ENCODE measurements at regions not wholly inside any gene's neighbourhood (a gene's known extent, or its start where the extent isn't known, plus 50 kb on each side); places are given as distances from the start of the nearest gene placed in this dataset.

- DNase-seq = no peak
Measured at GRCh38 chr7:131090886-131091692, 236.6 kb upstream of the MKLN1 start.

GRCh38 chr7:131094685-131095084 lies 233.0 kb upstream of the MKLN1 start:
- DNase-seq = no peak

- DNase-seq = no peak
Measured at GRCh38 chr7:131095346-131095745, 232.3 kb upstream of the MKLN1 start.

- DNase-seq = no peak
Measured at GRCh38 chr7:131096267-131096927, 231.3 kb upstream of the MKLN1 start.

- no peak for DNase-seq
Measured at GRCh38 chr7:131097662-131098376, 229.9 kb upstream of the MKLN1 start.

- DNase-seq = no peak
Measured at GRCh38 chr7:131098527-131098926, 229.1 kb upstream of the MKLN1 start.

GRCh38 chr7:131100357-131101054 lies 227.2 kb upstream of the MKLN1 start:
- DNase-seq = no peak

- DNase-seq = no peak
Measured at GRCh38 chr7:131103997-131104396, 223.7 kb upstream of the MKLN1 start.

- DNase-seq = no peak
Measured at GRCh38 chr7:131104596-131105293, 222.9 kb upstream of the MKLN1 start.

- no peak for DNase-seq
Measured at GRCh38 chr7:131105294-131105798, 222.3 kb upstream of the MKLN1 start.

- no peak for DNase-seq
Measured at GRCh38 chr7:131105799-131106680, 221.6 kb upstream of the MKLN1 start.

- no peak for DNase-seq
Measured at GRCh38 chr7:131106681-131107336, 220.9 kb upstream of the MKLN1 start.

- DNase-seq = no peak
Measured at GRCh38 chr7:131107337-131108211, 220.1 kb upstream of the MKLN1 start.

- DNase-seq = no peak
Measured at GRCh38 chr7:131108212-131108940, 219.3 kb upstream of the MKLN1 start.

- no peak for DNase-seq
Measured at GRCh38 chr7:131109011-131109758, 218.5 kb upstream of the MKLN1 start.

GRCh38 chr7:131109759-131110296 lies 217.8 kb upstream of the MKLN1 start:
- no peak for DNase-seq

- DNase-seq = no peak
Measured at GRCh38 chr7:131110297-131111080, 217.2 kb upstream of the MKLN1 start.

Measured in NCI-H446 treated with DMSO at 0.1 percent for 48 hours (cell line).